IMR-90 (cell line): ENCODE measurements at regions not wholly inside any gene's neighbourhood (a gene's known extent, or its start where the extent isn't known, plus 50 kb on each side); places are given as distances from the start of the nearest gene placed in this dataset.

Experiments
- ATAC-seq: fragments of 200-7000 bp; cut with Tn5 transposase; 2 replicates; pipeline ENCODE4 v1.9.1; 2020; ENCODE audit warnings: low read depth, mild to moderate bottlenecking, moderate library complexity
- BruUV-seq: library from RNA; stranded (reverse); fragments of 400-500 nt; replicated peaks from 2 replicates; lab custom pipeline; 2021; lab: Mats Ljungman, UMichigan
- CTCF ChIA-PET: fragments of 300-600 bp; formaldehyde crosslinking; extraction: SDS; loops from one replicate; lab custom pipeline; 2021; ENCODE audit warnings: antibody characterized with exemption; lab: Yijun Ruan, JAX
- POLR2A ChIA-PET: fragments of 300-600 bp; sonication (Branson Sonifier 250); formaldehyde crosslinking; loops from one replicate; lab custom pipeline; 2022; ENCODE audit warnings: antibody characterized with exemption; ENCODE audit not compliant: unreplicated experiment; lab: Charles Lee
- DNase-seq: peaks from one replicate; pipeline ENCODE4 v3.0.0; 2013
- H2AFZ ChIP-seq: replicated peaks from 2 replicates; pipeline ENCODE3; 2013; ENCODE audit warnings: low read length, mild to moderate bottlenecking; ENCODE audit not compliant: poor library complexity
- H2AK5ac ChIP-seq: 2 replicates; pipeline ENCODE4 v1.6.1; 2013; ENCODE audit warnings: low read depth, low read length, inconsistent platforms
- H2AK9ac ChIP-seq: replicated peaks from 2 replicates; pipeline ENCODE3; 2013; ENCODE audit warnings: mild to moderate bottlenecking, low read depth, low read length, moderate library complexity; ENCODE audit not compliant: poor library complexity
- H2BK120ac ChIP-seq: 2 replicates; pipeline ENCODE4 v1.6.1; 2013; ENCODE audit warnings: low read depth, low read length, inconsistent platforms
- H2BK15ac ChIP-seq: 3 replicates; pipeline ENCODE4 v1.6.1; 2013; ENCODE audit warnings: low read depth, low read length, inconsistent platforms
- H2BK20ac ChIP-seq: 2 replicates; pipeline ENCODE4 v1.6.1; 2013; ENCODE audit warnings: low read depth, mild to moderate bottlenecking, inconsistent platforms, low read length, moderate library complexity
- H2BK5ac ChIP-seq: 2 replicates; pipeline ENCODE4 v1.6.1; 2013; ENCODE audit warnings: mild to moderate bottlenecking, low read depth, low read length, inconsistent platforms; ENCODE audit not compliant: poor library complexity, severe bottlenecking
- H3K14ac ChIP-seq: replicated peaks from 2 replicates; pipeline ENCODE4 v1.6.1; 2013; ENCODE audit warnings: low read depth, low read length, inconsistent platforms
- H3K18ac ChIP-seq: 2 replicates; pipeline ENCODE4 v1.6.1; 2013; ENCODE audit warnings: low read depth, low read length, control low read depth
- H3K23ac ChIP-seq: 2 replicates; pipeline ENCODE4 v1.6.1; 2013; ENCODE audit warnings: low read depth, low read length, inconsistent platforms
- H3K27ac ChIP-seq: 2 replicates; pipeline ENCODE4 v1.5.1; 2013; ENCODE audit warnings: mild to moderate bottlenecking, control low read depth, low read length; ENCODE audit not compliant: insufficient read depth
- H3K27me3 ChIP-seq: 2 replicates; pipeline ENCODE4 v1.6.1; 2013; ENCODE audit warnings: low read length; ENCODE audit not compliant: control insufficient read depth, insufficient read depth
- H3K36me3 ChIP-seq: 2 replicates; pipeline ENCODE4 v1.6.1; 2013; ENCODE audit warnings: low read length, mixed read lengths; ENCODE audit not compliant: control insufficient read depth, insufficient read depth
- H3K4ac ChIP-seq: 2 replicates; pipeline ENCODE4 v1.6.1; 2013; ENCODE audit warnings: low read depth, low read length, inconsistent platforms
- H3K4me1 ChIP-seq: 2 replicates; pipeline ENCODE4 v1.6.1; 2013; ENCODE audit warnings: low read length, mixed read lengths; ENCODE audit not compliant: control insufficient read depth, insufficient read depth
- H3K4me2 ChIP-seq: 2 replicates; pipeline ENCODE4 v1.6.1; 2013; ENCODE audit warnings: low read depth, mild to moderate bottlenecking, control low read depth, low read length, moderate library complexity
- H3K4me3 ChIP-seq: 2 replicates; pipeline ENCODE4 v1.5.1; 2013; ENCODE audit warnings: low read depth, mild to moderate bottlenecking, control low read depth, low read length, moderate library complexity; ENCODE audit not compliant: insufficient read depth
- H3K56ac ChIP-seq: 2 replicates; pipeline ENCODE4 v1.6.1; 2013; ENCODE audit warnings: low read length, inconsistent platforms; ENCODE audit not compliant: insufficient read depth; ENCODE audit errors: extremely low read depth
- H3K79me1 ChIP-seq, 2 experiments: 2 replicates each; pipeline ENCODE4 v1.6.1; 2013; ENCODE audit warnings: low read length in 2 of 2, inconsistent platforms in 1 of 2, low read depth in 1 of 2
- H3K9ac ChIP-seq: 2 replicates; pipeline ENCODE4 v1.6.1; 2013; ENCODE audit warnings: low read depth, low read length, control low read depth
- H3K9me1 ChIP-seq: 2 replicates; pipeline ENCODE4 v1.6.1; 2013; ENCODE audit warnings: low read length, inconsistent platforms; ENCODE audit not compliant: insufficient read depth
- H3K9me3 ChIP-seq: 2 replicates; pipeline ENCODE4 v1.6.1; 2013; ENCODE audit warnings: low read length; ENCODE audit not compliant: control insufficient read depth, insufficient read depth
- H4K20me1 ChIP-seq: 2 replicates; pipeline ENCODE4 v1.6.1; 2013; ENCODE audit warnings: low read length, inconsistent platforms; ENCODE audit not compliant: insufficient read depth
- H4K5ac ChIP-seq: 2 replicates; pipeline ENCODE4 v1.6.1; 2013; ENCODE audit warnings: mild to moderate bottlenecking, low read depth, low read length, control low read depth
- H4K8ac ChIP-seq, 2 experiments: 2 replicates each; pipeline ENCODE4 v1.6.1; 2013; ENCODE audit warnings: low read depth in 2 of 2, low read length in 2 of 2, control low read depth in 1 of 2, inconsistent platforms in 1 of 2
- H4K91ac ChIP-seq: 2 replicates; pipeline ENCODE4 v1.6.1; 2013; ENCODE audit warnings: low read depth, low read length, inconsistent platforms; ENCODE audit not compliant: insufficient read depth
- BHLHE40 ChIP-seq: fragments of 150-350 bp; IDR thresholded peaks from 2 replicates; pipeline ENCODE4 v1.6.1; 2016; ENCODE audit warnings: mild to moderate bottlenecking, low read depth, low read length
- CEBPB ChIP-seq: IDR thresholded peaks from 2 replicates; pipeline ENCODE4 v1.6.1; 2012; ENCODE audit warnings: low read depth, low read length, improper control_type of control experiment
- CHD1 ChIP-seq: IDR thresholded peaks from 2 replicates; pipeline ENCODE4 v1.6.1; 2012; ENCODE audit warnings: low read depth, low read length, improper control_type of control experiment
- CTCF ChIP-seq: conservative IDR thresholded peaks from 2 replicates; pipeline ENCODE4 v1.5.1; 2012; ENCODE audit warnings: mild to moderate bottlenecking, low read depth, low read length, improper control_type of control experiment
- ELK1 ChIP-seq: fragments of 150-350 bp; IDR thresholded peaks from 2 replicates; pipeline ENCODE4 v1.6.1; 2016; ENCODE audit warnings: low read depth, mild to moderate bottlenecking, low read length, moderate library complexity, borderline replicate concordance
- FOS ChIP-seq: fragments of 150-350 bp; IDR thresholded peaks from 2 replicates; pipeline ENCODE4 v1.6.1; 2016; ENCODE audit warnings: low read depth, low read length
- MAFK ChIP-seq: IDR thresholded peaks from 2 replicates; pipeline ENCODE4 v1.6.1; 2012; ENCODE audit warnings: low read depth, low read length, improper control_type of control experiment
- MXI1 ChIP-seq: IDR thresholded peaks from 2 replicates; pipeline ENCODE4 v1.6.1; 2012; ENCODE audit warnings: low read depth, mild to moderate bottlenecking, low read length, moderate library complexity, borderline replicate concordance
- SMC3 ChIP-seq: fragments of 150-350 bp; IDR thresholded peaks from 2 replicates; pipeline ENCODE4 v1.6.1; 2016; ENCODE audit warnings: low read depth, mild to moderate bottlenecking, antibody characterized with exemption, low read length, moderate library complexity
- WGBS, 2 experiments: methylation state at CpG; one replicate each; pipeline versions ENCODE4 v1.1.5 to v1.1.7; 2013; ENCODE audit warnings: missing lambda C conversion rate in 2 of 2; ENCODE audit not compliant: insufficient read length in 1 of 2; ENCODE audit errors: extremely low coverage in 2 of 2; 5-methylcytosine and 5-hydroxymethylcytosine counted together
- dilution Hi-C: fragments of 300-500 bp; cut with HindIII; formaldehyde crosslinking; loops from one replicate; pipeline ENCODE4 v1.14.3; 2018; ENCODE audit warnings: low sequenced_read_pairs; ENCODE audit not compliant: unreplicated experiment
- in situ Hi-C: fragments of 300-500 bp; cut with MboI; formaldehyde crosslinking; loops from 3 replicates; pipeline ENCODE4 v1.14.3; 2019; ENCODE audit warnings: low sequenced_read_pairs, inconsistent platforms, mixed read lengths
- intact Hi-C: fragments of 100-400 bp; cut with micrococcal nuclease; formaldehyde crosslinking; loops from 2 replicates; pipeline ENCODE4 v1.10.0; 2022

GRCh38 chr6:28606424-28607391, 81.0 kb downstream of the GPX5 start:
- no peaks in the 10 kb centered on the region for H3K9me1 ChIP-seq
- H3K4me3 ChIP-seq: peak overlapping the region; percentile 50
- no peak overlapping the region for H3K18ac ChIP-seq
- in situ Hi-C loops: no loop called here
- H3K79me1 ChIP-seq: no peaks in the 10 kb centered on the region
- H3K56ac ChIP-seq: no peak overlapping the region
- peak overlapping the region; percentile 83 for H2AFZ ChIP-seq
- TF ChIP-seq CTCF: peak; percentile 25; the same call in 1 of the 2 replicates
- TF ChIP-seq MXI1: no peak
- no peak for TF ChIP-seq CEBPB
- TF ChIP-seq SMC3: no peak
- peak; percentile 38; the same call in 1 of the 2 replicates for TF ChIP-seq MAFK
- TF ChIP-seq BHLHE40: peak; percentile 15; the same call in 1 of the 2 replicates
- peak; percentile 76 for TF ChIP-seq FOS
- no peak for TF ChIP-seq ELK1
- TF ChIP-seq CHD1: no peak; the same call in 1 of the 2 replicates
- no peak overlapping the region for H3K23ac ChIP-seq
- ChIA-PET POLR2A (no interaction called here), CTCF (interaction anchor here (0.6 to 0.7 kb wide), 2 partner anchors 31 to 184 kb away, joined by 3 to 5 read pairs; no protein-coding TSS in a partner anchor)
- H2BK20ac ChIP-seq: no peak overlapping the region
- no TSS peak for BruUV-seq
- no peak overlapping the region for H2BK15ac ChIP-seq
- DNase-seq (peak; percentile 72), ATAC-seq (peak; percentile 99)
- no peak overlapping the region for H2BK5ac ChIP-seq
- intact Hi-C loops: loop anchor here (1.0 to 5.0 kb wide), 2 partner anchors 17 to 51 kb away; no protein-coding TSS in a partner anchor
- WGBS, 2 experiments: 6% methylated on average over 4 of the region's 30 CpGs; no CpG with 5 or more reads in 1 of the 2 experiments
- H4K5ac ChIP-seq: no peak overlapping the region
- no peak overlapping the region for H4K91ac ChIP-seq
- H3K4ac ChIP-seq: no peak overlapping the region
- H3K4me2 ChIP-seq: peak overlapping the region; percentile 96
- H2AK9ac ChIP-seq: peak overlapping the region; percentile 70
- H3K27me3 ChIP-seq: no peaks in the 10 kb centered on the region
- H3K9me3 ChIP-seq: no peaks in the 10 kb centered on the region
- no peak overlapping the region for H3K14ac ChIP-seq
- no peaks in the 10 kb centered on the region for H3K36me3 ChIP-seq
- no peak overlapping the region for H2BK120ac ChIP-seq
- no peaks in the 10 kb centered on the region for H4K20me1 ChIP-seq
- dilution Hi-C loops: no loop called here
- H3K4me1 ChIP-seq: no peaks in the 10 kb centered on the region
- H2AK5ac ChIP-seq: no peak overlapping the region
- no peak overlapping the region for H3K27ac ChIP-seq
- no peak overlapping the region for H3K9ac ChIP-seq
- no peak overlapping the region for H4K8ac ChIP-seq
